GM21367 (cell line): ENCODE measurements at regions not wholly inside any gene's neighbourhood (a gene's known extent, or its start where the extent isn't known, plus 50 kb on each side); places are given as distances from the start of the nearest gene placed in this dataset.
"Not testable (repeated sequence)": the region's sequence is repeated elsewhere in the genome, so short reads cannot be mapped to it uniquely, and the experiment has no call there.

Experiments
- ATAC-seq: cut with Tn5 transposase; IDR thresholded peaks from one replicate; pipeline ENCODE4 v1.9.1; 2021; ENCODE audit not compliant: unreplicated experiment

DNA sequence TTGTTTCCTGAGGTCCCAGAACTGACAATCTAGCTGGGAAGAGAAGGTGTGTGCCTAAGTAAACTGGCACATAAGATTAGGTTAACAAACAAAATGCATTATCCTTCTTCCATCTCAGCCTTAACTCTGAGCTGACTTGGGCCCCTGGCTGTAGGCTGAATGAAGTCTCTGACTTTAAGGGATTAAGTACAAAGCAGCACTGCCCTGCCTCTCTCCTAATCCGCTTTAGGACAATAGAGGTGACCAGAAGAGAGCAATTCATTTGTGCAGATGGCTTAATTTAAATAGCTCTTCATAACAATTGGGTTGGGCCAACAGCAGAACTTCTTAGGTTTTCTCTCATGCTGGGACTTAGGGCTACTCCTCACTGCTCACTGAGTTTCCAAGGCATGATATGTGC, 181.6 kb upstream of the SOX14 start:
- no peak for ATAC-seq

GRCh38 chr3:137583256-137583655, 180.9 kb upstream of the SOX14 start:
- no peak for ATAC-seq

DNA sequence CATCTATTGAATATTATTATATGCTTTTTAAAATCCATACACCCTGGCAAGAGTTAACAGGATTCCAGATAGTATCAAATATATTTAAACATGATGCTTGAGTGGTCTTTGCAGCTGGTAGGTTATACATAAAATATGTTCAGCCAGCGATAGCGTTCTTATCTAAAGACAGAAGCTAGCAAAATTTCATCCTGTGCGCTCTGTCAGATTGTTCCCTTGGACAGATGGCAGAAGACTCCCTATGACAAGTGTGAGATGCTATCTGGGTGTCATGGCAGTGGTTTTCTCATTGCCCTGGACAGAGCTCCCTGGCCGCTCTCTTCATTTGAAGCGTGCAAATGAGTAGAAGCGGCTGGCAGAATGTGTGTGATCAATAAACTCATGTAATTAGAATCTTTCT, 175.2 kb upstream of the SOX14 start:
- no peak for ATAC-seq

DNA sequence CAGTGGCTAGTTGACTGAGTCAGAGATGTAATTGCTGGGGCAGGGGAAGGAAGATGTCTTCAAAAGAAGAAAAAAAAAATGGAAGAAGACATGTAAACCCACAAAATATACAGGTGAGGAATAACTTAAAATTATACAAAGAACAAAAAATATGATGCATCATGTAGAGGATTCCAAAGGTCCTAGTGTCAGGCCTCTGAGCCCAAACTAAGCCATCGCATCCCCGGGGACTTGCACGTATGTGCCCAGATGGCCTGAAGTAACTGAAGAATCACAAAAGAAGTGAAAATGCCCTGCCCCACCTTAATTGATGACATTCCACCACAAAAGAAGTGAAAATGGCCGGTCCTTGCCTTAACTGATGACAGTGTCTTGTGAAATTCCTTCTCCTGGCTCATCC, 168.7 kb upstream of the SOX14 start:
- not testable (repeated sequence) for ATAC-seq

DNA sequence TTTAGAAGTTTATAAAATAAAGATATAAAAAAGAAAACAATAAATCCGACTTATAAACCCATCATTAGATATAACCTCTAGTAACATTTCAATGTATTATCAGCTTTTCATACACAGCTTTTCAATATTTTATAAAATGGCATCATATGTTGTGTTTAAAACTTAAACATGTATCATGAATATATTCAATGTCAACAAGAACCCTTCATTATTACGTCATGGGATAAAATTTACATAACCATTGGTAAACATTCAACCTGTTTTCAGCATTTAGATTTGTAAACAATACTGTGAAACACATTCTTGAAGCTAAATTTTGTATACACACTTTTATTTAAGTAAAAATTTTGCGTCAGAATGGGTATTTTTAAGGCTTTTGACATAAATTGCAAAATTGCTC, 153.4 kb upstream of the SOX14 start:
- ATAC-seq = no peak

DNA sequence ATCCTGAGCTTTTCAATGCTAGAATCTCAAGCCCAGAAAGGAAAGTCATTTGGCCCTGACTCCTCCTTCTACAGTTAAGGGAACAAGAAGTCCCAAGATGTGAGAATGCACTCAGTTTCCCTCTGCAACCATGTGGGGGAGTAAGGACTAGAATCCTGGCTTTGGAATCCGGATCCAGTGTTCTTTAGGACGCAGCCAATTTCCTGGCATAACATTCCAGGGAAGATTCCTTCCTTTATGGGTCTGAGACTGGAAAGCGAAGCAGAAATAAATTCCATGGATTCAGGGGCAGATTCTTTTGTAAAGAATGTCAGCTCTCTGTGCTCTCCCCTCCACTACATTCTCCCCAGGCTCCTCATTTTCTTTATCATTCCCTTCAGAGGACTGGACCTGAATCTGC, 151.8 kb upstream of the SOX14 start:
- ATAC-seq = no peak

DNA sequence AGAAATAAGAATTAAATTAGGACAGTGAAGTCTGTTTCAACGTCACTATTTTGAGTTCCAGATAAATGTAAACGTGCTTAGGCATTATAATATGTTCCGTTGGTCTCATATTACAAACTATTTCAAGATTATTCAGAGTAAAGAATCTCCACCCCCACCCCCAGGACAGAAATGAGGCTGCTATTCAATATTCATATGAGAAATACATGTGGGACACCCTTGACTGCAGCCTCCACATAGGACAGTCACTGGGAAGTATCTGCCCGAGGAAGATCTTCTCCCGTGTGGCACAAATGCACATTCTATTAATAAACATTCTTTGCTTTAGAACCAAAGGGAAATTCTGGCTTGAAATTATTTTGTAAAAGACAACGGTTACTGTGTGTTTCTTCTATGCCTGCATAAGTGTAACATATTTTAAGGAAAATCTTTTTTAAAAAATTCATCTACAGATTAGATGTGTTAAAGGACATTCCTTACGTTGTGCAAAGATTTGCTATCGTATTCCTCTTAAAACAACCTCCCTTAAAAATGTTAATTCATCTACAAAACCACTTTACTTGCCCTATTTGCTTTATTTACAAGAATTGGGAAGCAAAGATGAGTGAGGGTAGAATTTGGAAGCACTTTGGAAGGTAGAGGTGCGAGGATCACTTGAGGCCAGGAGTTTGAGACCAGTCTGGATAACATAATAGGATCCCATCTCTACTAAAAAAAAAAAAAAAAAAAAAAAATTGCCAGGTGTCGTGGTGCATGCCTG, 148.3 kb upstream of the SOX14 start:
- ATAC-seq = no peak

DNA sequence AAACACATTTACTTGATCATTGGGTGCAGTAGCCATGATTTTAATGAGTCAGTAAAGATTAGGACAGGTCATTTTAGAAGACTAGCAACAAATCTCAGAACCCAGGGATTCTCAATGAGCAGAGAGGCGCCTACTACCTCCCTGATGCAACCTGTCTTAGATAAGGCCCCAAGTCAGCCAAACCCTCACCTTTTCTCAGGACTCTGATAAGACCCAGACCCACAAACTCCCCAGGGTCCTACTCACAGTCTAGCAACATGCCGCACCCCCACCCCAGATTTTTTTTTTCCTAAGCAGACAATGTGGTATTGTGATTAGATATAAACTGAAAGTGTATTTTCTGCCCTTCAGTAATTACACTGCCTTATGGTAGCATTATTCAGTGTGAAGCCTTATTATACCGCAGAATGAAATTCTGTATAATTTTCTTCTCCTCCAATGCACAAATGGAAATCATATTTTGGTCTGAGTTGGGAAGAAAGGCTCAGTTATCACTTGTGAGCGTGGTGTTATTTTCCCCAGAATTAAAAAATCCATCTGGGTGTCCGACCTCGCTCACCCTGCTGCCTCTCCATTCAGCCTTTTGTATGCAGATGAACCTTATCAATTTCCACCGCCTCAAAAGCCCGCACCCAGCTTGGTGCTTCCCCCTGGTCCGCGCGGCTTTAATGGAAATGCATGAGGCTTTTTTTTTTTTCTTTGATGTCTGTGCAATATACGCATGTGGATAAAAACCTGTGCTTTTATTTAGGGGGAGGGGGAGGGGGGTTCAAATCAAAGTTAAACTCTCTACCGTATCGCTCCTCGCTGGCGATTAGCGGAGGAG, 122.0 kb upstream of the SOX14 start:
- ATAC-seq = no peak

DNA sequence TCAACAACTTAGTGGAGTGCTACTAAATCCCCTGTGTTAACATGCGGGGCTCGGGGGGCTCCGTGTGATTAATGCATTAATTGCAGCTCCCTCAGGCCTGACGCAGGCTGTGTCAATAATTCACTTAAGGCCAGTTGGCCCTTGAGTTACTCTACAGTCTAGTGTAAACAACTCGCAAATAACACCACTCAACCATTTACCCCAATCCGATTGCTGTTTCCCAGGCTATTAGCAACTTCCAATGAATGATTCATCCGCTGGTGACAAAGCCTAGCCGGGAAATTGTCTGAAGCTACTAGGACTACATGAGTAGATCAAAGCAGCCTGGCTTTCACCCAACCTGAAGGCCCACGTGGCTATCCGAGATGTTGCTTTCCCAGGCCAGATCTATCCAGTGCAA, 121.3 kb upstream of the SOX14 start:
- no peak for ATAC-seq

DNA sequence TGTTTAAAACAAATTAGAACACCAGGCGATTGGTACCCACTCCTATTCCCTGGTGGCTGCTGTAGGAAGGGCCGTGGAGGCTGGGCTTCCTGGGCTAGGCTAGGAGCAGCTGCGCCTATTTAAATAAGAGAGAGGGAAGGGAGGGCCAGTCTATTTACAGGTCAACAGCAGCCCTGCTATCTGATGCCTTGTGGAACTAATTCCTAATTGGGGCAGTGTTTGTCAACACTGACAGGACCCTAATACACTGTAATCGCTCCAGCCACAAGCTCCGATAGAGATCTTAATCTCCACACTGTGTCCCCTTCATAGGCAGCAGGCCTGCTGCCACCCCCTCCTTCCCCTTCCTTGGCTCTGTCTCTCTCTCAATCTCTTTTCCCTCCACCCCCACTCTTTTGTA, 116.9 kb upstream of the SOX14 start:
- ATAC-seq = no peak

GRCh38 chr3:137669519-137670060, 94.5 kb upstream of the SOX14 start:
- no peak for ATAC-seq

DNA sequence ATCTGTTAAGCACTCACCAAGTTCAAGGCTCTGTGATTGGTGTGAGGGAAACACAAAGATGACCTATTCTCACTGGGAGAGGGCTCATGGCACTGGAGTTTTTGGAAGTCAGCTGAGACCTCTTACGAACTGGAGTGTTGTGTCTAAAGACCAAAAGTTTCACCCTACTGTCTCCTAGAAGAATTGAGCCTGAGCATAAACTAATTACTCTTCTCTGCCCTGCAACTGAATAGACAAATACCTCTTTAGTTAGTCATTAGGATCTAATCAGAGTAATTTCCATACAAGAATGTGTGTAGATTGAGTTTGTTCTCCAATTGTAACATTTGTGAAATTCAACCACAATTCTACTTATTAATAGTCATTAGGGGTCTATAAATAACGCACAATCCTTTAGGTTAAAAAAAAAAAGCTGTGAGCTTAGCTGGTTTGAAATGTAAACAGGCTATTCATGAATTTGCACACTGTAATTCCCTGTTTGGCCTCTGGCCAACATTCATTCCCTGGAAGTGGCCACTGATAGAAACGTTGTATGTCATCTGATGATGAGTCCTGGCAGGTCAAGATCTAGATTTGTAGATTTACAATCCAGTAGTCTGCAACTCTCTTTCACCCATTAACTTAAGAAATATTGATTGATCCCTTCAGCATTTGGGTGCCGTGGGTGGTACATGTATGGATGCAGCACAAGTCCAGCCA, 76.8 kb upstream of the SOX14 start:
- ATAC-seq = no peak

GRCh38 chr3:137692803-137693431, 71.2 kb upstream of the SOX14 start:
- peak; percentile 57 for ATAC-seq

DNA sequence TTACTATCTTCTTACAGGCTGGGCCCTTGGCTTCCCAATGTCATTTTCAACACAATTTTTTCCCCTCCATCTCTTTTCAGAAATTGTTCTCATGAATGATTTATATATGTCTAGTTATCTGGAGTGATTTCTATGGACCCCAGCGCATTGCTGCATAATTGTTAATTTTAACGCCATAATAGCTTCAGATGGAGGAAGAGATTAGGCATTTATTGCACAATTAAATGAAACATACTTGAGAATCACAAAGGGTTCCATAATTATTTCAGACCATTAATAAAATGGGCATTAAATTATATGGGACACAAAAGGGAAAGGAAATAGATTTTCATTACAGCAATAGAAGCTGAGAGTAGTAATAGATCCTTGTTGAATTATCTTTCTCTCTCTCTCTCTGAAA, 70.3 kb upstream of the SOX14 start:
- ATAC-seq = no peak

DNA sequence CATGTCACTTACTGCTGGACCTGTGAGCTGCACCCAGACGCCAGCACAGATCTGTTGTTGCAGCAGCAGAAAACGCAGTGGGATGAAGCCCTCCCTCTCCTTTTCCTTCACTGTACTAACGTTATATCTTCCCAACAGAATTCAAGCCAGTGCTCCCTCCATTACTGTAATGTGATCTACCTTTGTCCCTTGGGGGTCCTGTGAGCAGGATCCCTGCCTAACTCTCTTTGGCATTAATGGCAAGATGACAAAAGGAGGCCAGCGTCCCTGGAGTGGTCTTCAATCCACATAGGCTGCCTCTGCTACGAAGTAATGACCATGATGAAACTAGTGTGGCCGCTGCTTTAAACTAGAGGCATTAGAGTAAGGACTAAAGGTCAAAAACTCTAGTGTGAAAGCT, 69.3 kb upstream of the SOX14 start:
- ATAC-seq = no peak

DNA sequence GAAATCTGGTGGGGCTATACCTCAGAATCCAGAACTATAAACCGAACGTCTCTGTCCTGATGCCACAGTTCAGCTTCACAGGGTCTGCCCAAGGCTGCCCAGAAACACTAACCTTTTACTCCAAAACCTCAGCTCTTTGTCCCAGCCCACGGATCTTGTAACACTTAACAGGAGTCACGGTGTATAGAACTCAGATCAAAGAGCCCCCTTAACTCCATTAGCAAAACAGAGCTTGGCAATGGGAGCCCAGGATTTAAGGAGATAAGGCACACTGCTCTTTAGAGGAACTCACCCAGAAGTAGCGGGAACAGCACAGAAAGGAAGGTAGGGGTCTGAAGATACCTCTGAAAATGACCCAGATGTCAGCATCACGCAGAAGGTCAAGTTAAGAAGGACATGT, 68.8 kb upstream of the SOX14 start:
- ATAC-seq = no peak

DNA sequence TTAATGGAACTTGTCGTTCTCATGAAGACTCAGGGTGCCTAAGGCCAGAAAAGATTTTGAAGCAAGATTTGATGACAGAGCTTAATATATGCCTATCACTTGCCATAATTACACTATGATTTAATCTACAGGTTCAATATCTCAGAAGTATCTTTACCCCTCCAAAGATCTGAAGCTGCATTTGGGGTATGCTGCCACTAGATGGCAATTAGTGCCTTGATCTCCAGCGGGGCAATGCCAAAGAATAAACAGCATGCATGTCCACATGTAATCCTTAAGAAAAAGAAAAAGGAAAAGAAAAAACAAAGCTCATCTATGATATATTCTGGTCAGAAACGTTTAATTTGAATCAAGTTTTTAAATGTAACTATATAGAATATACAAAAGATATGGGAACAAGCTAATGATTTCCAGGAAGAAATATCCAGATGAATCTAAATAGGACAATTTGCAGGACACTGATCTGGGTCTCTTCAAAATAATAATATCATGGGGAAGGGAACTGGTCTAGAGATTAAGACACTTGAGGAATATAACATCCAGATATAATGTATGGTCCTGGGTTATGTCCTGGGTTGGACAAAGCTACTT, 55.0 kb upstream of the SOX14 start:
- ATAC-seq = no peak

- ATAC-seq = not testable (repeated sequence)
Observed at GRCh38 chr3:137713965-137714364, 50.1 kb upstream of the SOX14 start.
